Chondrocyte (in vitro differentiated cells): ENCODE measurements at regions not wholly inside any gene's neighbourhood (a gene's known extent, or its start where the extent isn't known, plus 50 kb on each side); places are given as distances from the start of the nearest gene placed in this dataset.

Experiments
- DNase-seq: peaks from one replicate; pipeline ENCODE4 v3.0.0; 2021; ENCODE audit warnings: mixed read lengths, low spot score
- H3K27ac Mint-ChIP-seq: one replicate; pipeline ENCODE4 v1.8.0; 2021; ENCODE audit warnings: mild to moderate bottlenecking, moderate library complexity, mixed read lengths; ENCODE audit not compliant: unreplicated experiment
- H3K27me3 Mint-ChIP-seq: 2 replicates; pipeline ENCODE4 v1.8.0; 2021; ENCODE audit warnings: low read depth, mixed read lengths
- H3K36me3 Mint-ChIP-seq: 2 replicates; pipeline ENCODE4 v1.8.0; 2021; ENCODE audit warnings: low read depth, mixed read lengths
- H3K4me1 Mint-ChIP-seq: 2 replicates; pipeline ENCODE4 v1.8.0; 2021; ENCODE audit warnings: low read depth, mild to moderate bottlenecking, mixed read lengths
- H3K4me3 Mint-ChIP-seq: one replicate; pipeline ENCODE4 v1.8.0; 2021; ENCODE audit warnings: mild to moderate bottlenecking, moderate library complexity, mixed read lengths; ENCODE audit not compliant: unreplicated experiment
- H3K9me3 Mint-ChIP-seq: 2 replicates; pipeline ENCODE4 v1.8.0; 2021; ENCODE audit warnings: low read depth, mixed read lengths
- TF ChIP-seq, protein P1 (sequence below): fragments of 200-600 bp; sonication (generic); IDR thresholded peaks from 2 replicates; pipeline ENCODE4 v1.5.0; 2021; ENCODE audit warnings: antibody characterized with exemption, mild to moderate bottlenecking, moderate library complexity

- peaks cover 8% of the 10 kb centered on the region for H3K9me3 Mint-ChIP-seq
- TF ChIP-seq, protein P1, sequence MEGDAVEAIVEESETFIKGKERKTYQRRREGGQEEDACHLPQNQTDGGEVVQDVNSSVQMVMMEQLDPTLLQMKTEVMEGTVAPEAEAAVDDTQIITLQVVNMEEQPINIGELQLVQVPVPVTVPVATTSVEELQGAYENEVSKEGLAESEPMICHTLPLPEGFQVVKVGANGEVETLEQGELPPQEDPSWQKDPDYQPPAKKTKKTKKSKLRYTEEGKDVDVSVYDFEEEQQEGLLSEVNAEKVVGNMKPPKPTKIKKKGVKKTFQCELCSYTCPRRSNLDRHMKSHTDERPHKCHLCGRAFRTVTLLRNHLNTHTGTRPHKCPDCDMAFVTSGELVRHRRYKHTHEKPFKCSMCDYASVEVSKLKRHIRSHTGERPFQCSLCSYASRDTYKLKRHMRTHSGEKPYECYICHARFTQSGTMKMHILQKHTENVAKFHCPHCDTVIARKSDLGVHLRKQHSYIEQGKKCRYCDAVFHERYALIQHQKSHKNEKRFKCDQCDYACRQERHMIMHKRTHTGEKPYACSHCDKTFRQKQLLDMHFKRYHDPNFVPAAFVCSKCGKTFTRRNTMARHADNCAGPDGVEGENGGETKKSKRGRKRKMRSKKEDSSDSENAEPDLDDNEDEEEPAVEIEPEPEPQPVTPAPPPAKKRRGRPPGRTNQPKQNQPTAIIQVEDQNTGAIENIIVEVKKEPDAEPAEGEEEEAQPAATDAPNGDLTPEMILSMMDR = no peak
- H3K4me1 Mint-ChIP-seq = no peaks in the 10 kb centered on the region
- no peak overlapping the region for H3K4me3 Mint-ChIP-seq
- H3K27ac Mint-ChIP-seq = no peak overlapping the region
- H3K27me3 Mint-ChIP-seq = no peaks in the 10 kb centered on the region
- no peaks in the 10 kb centered on the region for H3K36me3 Mint-ChIP-seq
- no peak for DNase-seq
Observed at GRCh38 chr5:106673941-106674340, 996.8 kb downstream of the EFNA5 start.

- Mint-ChIP-seq H3K9me3 (no peaks in the 10 kb centered on the region), H3K4me3 (no peak overlapping the region), H3K36me3 (no peaks in the 10 kb centered on the region), H3K4me1 (peaks cover 4% of the 10 kb centered on the region), H3K27me3 (no peaks in the 10 kb centered on the region), H3K27ac (no peak overlapping the region)
- TF ChIP-seq, protein P1 = no peak
- no peak for DNase-seq
Observed at GRCh38 chr5:106661866-106662265, 1008.9 kb downstream of the EFNA5 start.

- H3K36me3 Mint-ChIP-seq = no peaks in the 10 kb centered on the region
- H3K27ac Mint-ChIP-seq = no peak overlapping the region
- no peak overlapping the region for H3K4me3 Mint-ChIP-seq
- no peak for DNase-seq
- H3K27me3 Mint-ChIP-seq = no peaks in the 10 kb centered on the region
- TF ChIP-seq, protein P1 = no peak
- H3K9me3 Mint-ChIP-seq = peaks cover under 1% of the 10 kb centered on the region
- peaks cover 4% of the 10 kb centered on the region for H3K4me1 Mint-ChIP-seq
Observed at GRCh38 chr5:106660681-106661080, 1010.1 kb downstream of the EFNA5 start.

DNA sequence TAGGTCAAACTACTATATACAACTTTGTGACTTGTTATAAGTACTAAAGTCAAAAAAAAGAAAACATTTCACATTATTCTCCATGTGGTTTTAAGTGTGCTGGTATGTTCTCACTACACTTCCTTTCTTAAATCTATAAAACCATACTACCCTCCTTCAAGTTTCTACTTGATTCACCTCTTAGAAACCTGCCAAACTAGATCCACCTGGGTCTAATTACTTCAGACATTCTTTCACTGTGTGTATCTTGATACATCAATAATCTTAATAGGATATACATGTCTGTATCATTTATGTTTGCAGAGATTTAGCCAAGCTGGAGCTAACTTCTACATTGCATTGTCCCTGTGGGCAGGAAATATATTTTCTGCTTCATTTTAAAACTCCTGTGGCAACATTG is 1012.6 kb downstream of the EFNA5 start:
- no peak for DNase-seq
- TF ChIP-seq, protein P1 = no peak
- H3K4me1 Mint-ChIP-seq = peaks cover 4% of the 10 kb centered on the region
- H3K36me3 Mint-ChIP-seq = peaks cover 8% of the 10 kb centered on the region
- H3K27ac Mint-ChIP-seq = no peak overlapping the region
- no peaks in the 10 kb centered on the region for H3K27me3 Mint-ChIP-seq
- no peak overlapping the region for H3K4me3 Mint-ChIP-seq
- H3K9me3 Mint-ChIP-seq = peaks cover 21% of the 10 kb centered on the region

DNA sequence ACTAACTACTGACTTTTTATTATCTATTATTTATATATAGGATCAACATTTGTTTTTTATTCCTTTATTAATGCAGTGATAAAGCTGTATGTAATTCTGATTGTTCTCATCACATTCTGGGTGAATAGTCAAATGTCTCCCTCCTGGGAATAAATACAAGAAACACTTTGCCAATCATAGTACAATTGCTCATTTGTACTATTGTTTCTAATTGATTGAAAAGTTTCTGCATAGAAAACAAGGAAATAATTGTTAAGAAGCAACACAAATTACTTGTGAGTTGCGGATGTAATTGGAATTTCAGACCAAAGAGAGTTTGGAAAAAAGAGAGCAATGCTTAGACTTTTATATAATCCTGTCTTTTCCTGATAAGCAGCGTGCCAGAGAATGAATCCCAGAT is 1013.9 kb downstream of the EFNA5 start:
- no peak overlapping the region for H3K27ac Mint-ChIP-seq
- H3K27me3 Mint-ChIP-seq = no peaks in the 10 kb centered on the region
- no peak for DNase-seq
- H3K4me3 Mint-ChIP-seq = no peak overlapping the region
- H3K4me1 Mint-ChIP-seq = peaks cover 4% of the 10 kb centered on the region
- peaks cover 33% of the 10 kb centered on the region for H3K9me3 Mint-ChIP-seq
- H3K36me3 Mint-ChIP-seq = peaks cover 11% of the 10 kb centered on the region
- TF ChIP-seq, protein P1 = no peak
